GM18519 (cell line): ENCODE measurements at regions not wholly inside any gene's neighbourhood (a gene's known extent, or its start where the extent isn't known, plus 50 kb on each side); places are given as distances from the start of the nearest gene placed in this dataset.
"Not testable (repeated sequence)": the region's sequence is repeated elsewhere in the genome, so short reads cannot be mapped to it uniquely, and the experiment has no call there.

ENCODE experiments used
- ATAC-seq: cut with Tn5 transposase; IDR thresholded peaks from one replicate; pipeline ENCODE4 v1.9.1; 2021; ENCODE audit warnings: mild to moderate bottlenecking, moderate library complexity; ENCODE audit not compliant: unreplicated experiment, low FRiP score

GRCh38 chr22:47401976-47402770, 639.7 kb downstream of the TBC1D22A start:
- ATAC-seq: no peak

DNA sequence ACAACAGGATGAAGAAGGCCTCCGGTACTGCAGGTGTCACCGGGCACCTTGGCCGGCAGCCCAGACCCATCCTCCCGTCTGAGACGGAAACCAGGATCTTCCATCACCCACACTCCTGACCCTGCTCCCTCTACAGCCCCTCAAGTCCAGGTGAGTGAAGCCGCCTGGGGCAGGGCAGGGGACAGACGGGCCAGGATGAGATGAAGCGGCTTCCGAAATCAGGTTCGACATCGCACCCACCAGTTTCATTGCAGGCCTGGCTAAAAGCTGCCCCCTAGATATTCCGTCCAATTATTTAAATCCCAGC, 639.1 kb downstream of the TBC1D22A start:
- no peak for ATAC-seq

DNA sequence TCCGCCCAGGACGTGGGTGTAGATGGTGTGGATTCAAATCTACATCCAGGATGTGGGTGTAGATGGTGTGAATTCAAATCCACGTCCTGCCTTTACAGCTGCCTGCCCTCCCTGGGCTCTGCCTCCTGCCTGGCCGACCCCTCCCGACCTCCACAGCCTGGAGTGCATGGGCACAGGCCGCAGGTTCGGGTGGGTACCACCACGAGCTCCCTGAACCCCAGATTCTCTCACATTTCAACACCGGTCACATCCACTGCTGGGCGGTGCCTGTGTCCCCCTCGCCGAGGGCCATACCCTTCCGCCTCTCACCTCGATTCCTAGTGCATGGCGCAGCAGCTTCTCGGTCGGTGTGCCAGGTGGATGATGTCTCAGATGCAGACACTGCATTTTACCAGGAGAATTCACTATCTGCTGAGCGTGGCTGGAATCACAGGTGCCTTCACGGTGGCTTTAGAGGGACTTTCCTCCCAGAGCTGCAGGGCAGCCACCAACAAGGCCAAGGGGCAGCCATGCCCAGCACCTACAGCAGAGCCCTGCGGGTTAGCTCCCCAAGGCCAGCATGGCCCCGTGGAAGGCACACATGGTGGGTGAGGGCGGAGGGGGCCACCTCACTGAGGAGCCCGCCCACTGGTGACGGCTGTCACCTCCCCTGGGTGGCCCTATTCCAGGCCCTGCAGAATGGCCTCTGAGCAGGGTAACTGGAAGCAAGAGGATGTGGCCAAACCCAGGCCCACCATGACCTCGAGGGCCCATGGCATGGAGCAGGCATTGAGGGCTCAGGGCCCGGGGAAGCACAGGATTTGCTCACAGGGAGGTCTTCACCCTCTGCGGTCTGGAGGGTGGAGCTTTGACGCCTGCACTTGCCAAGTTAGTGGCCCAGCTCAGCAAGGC, 638.5 kb downstream of the TBC1D22A start:
- no peak for ATAC-seq

DNA sequence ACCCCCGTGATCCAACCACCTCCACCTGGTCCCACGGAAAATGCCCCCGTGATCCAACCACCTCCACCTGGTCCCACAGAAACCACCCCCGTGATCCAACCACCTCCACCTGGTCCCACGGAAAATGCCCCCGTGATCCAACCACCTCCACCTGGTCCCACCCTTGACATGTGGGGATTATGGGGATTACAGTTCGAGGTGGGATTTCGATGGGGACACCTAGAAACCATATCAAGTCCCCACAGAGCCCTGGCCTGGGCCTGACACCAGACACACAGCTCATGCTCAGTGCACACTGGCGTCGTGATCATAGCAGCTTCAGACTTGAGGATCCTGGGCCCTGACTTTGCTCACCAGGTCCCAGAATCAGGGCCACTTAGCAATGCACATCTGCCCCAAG, 637.7 kb downstream of the TBC1D22A start:
- not testable (repeated sequence) for ATAC-seq

DNA sequence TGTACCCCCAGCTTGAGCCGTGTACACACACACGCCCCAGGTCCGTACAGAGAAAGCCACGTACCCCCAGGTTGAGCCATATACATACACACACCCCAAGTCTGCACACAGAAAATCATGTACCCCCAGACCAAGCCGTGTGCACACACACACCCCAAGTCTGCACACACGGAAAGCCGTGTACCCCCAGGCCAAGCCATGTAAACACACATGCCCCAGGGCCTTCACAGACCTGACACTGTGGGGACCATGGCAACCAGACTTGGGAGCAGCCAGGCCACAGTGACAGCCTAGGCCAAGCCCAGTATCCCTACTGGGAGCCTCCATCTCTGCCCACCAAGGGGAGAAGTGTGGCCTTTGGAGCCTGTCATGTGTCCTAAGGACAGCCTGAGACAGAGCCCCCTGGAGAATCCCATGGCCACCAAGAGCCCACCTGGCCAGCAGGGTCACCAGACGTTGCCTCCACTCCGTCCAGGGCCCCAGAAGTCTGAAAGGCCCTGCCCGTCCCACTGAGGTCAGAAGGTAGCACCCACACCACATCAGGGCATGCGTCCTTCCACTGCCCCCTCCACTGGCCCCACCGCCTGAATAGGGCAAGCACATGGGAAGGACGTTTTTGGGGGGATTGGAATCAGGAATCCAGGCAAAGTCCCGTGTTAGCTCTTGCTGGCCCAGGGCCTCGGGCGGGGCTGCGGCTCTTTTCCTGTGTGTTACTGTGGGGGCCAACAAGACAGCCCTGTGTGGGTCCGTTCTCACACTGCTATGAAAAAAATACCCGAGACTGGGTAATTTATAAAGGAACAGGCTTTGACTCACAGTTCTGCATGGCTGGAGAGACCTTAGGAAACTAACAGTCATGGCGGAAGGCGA, 636.7 kb downstream of the TBC1D22A start:
- ATAC-seq: no peak

- ATAC-seq: no peak
Observed at GRCh38 chr22:47398491-47398890, 636.0 kb downstream of the TBC1D22A start.

- ATAC-seq: no peak
Observed at GRCh38 chr22:47397673-47398072, 635.2 kb downstream of the TBC1D22A start.

DNA sequence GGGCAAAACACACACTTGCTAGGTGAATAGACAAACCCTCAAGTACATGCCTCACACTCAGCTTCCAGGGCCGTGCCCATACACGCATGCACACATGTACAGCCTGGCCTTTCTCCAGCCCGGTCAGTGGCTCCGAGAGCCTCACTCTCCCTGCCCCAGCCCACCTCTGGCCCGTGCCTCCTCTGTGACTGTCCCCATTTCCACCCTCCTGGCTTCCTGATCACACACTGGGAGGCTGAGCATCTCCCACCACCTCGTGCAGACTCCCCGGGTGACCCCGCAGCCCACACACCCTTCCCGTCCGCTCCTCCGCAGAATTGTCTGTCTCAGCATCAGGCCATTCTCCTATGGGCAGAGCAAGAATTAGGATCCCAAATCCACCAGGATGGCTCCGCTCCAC, 634.1 kb downstream of the TBC1D22A start:
- no peak for ATAC-seq

DNA sequence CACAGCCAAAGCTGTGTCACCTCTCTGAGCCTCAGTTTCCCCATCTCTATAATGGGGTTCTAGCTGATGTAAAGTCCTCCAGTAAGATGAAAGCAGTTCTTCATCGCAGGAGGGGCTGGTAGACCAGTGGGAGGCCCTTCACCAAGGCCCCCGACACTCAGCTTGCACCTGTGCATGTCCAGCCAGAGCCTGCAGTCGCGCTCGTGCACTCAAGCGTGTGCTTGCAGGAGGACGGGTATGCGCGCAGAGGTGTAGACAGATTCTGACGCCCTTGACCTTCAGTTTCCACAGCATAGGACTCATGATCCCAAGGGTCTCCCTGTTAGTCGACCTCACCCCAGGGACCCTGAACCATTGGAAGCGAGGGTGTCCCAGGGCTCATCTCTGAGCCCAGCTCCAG, 633.7 kb downstream of the TBC1D22A start:
- ATAC-seq: no peak

GRCh38 chr22:47395481-47395880, 633.0 kb downstream of the TBC1D22A start:
- ATAC-seq: no peak

GRCh38 chr22:47394504-47395440, 632.3 kb downstream of the TBC1D22A start:
- no peak for ATAC-seq

- no peak for ATAC-seq
Observed at GRCh38 chr22:47393191-47393590, 630.7 kb downstream of the TBC1D22A start.

DNA sequence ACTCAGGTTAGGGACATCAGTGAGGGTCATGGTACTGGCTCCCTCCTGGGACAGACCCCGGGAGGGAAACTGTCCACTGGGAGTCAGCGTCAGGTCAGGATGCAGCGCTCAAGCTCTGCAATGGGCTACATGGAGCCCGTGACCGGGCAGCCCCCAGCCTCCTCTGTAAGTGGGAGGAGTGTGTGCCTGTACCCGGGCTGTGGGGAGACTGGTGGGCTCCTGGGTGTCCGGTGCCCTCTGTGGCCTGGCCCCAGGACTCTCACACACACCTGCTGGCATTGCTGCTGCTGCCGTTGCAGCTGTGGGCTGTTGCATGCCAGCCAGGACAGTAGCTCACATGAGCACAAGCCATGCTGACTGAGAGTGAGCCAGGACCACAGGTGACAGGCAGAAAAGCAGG, 630.3 kb downstream of the TBC1D22A start:
- ATAC-seq: no peak

GRCh38 chr22:47392054-47392347, 629.6 kb downstream of the TBC1D22A start:
- ATAC-seq: no peak

DNA sequence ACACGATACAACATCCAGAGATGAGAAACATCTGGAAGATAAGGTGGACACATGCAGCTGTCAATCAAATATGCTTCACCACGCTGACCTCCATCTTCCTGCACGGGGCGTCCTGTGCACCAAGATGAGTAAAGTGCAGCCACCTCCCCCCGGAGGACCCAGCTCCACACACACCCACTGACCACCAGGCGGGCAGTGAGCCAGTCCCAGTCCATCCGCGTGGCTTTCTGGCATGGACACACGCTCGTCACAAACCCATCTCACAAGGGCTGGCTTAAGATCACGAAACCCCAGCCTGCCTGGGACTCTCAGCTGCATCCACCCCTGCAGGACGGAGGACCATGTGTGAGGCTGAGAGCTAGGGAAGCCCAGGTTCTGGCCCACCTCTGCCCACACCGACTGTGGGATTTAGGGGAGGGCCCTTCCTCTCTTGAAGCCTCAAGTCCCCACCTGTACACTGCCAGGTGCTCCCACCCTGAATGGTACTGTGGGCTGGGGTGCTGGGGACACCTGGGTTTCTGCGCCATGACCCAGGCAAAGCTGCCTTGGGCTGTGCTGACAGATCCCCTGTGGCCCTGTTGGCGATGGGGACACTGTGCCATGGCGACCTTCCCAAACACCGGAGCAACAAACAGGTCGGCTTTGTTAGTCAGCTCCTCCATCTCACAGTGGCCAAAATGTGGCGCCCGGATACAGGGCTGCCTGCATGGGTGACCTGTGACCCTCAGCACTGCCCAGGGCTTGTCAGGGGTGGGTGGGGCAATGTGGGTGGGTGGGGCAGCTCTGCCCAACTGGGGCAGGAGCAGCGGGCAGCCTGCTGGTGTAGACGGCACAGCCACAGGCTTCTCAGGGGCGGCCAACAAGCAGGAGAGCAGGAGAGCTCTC, 629.0 kb downstream of the TBC1D22A start:
- no peak for ATAC-seq

GRCh38 chr22:47390026-47390970, 627.8 kb downstream of the TBC1D22A start:
- no peak for ATAC-seq

DNA sequence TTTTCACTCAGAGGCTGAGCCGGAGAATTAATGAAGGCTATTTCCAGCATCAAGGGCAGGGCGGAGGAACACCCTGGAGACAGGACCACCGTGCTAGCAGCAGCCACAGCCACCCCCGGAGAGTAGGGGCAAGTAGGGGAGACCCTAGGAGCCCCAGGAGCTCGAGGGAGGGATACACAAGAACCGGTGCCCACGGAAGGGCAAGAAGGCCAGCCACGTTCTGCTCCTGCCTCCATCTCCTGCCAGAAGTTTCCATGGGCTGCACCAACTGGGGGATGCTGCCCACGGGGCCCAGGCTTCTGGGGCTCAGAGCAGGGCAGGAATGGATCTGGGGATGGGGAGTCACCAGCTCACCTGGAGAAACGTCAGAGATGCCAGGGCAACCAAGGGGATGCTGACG, 626.8 kb downstream of the TBC1D22A start:
- no peak for ATAC-seq

- ATAC-seq: no peak
Observed at GRCh38 chr22:47388778-47389177, 626.3 kb downstream of the TBC1D22A start.
